ENCODE measurements at regions not wholly inside any gene's neighbourhood (a gene's known extent, or its start where the extent isn't known, plus 50 kb on each side); places are given as distances from the start of the nearest gene placed in this dataset.

- no peak overlapping the region for H3K56ac ChIP-seq (ENCODE audit: low read length)
Observed at GRCh38 chr5:154107010-154107409, 68.2 kb downstream of the MFAP3 start.

GRCh38 chr5:154107756-154108155 lies 69.0 kb downstream of the MFAP3 start:
- Histone ChIP-seq H3K4ac (ENCODE audit: low read depth, low read length) (no peak overlapping the region), H4K5ac (ENCODE audit: low read length) (no peak overlapping the region), H3K79me2 (ENCODE audit: control insufficient read depth, insufficient read depth, low read length) (no peaks in the 10 kb centered on the region), H3K36me3 (ENCODE audit: control insufficient read depth, insufficient read depth, low read length) (no peaks in the 10 kb centered on the region), H3K27ac (ENCODE audit: low read depth, low read length) (no peak overlapping the region), H3K79me1 (ENCODE audit: low read length) (no peaks in the 10 kb centered on the region), H3K9ac (ENCODE audit: low read length) (no peak overlapping the region), H3K23ac (ENCODE audit: low read length) (no peak overlapping the region), H2BK15ac (replicated peaks; ENCODE audit: low read depth) (no peak overlapping the region), H3K27me3 (ENCODE audit: insufficient read depth, low read length, poor library complexity) (no peaks in the 10 kb centered on the region), H3K18ac (ENCODE audit: low read length) (no peak overlapping the region), H2BK5ac (ENCODE audit: low read length) (no peak overlapping the region), H4K8ac (ENCODE audit: low read depth, low read length) (no peak overlapping the region), H3K56ac (ENCODE audit: low read length) (no peak overlapping the region), H3K4me3 (ENCODE audit: low read length) (no peak overlapping the region), H3K4me2 (ENCODE audit: low read length) (no peak overlapping the region), H2BK120ac (ENCODE audit: low read depth, low read length) (no peak overlapping the region), H3K4me1 (ENCODE audit: control insufficient read depth, low read depth, low read length) (peaks cover 18% of the 10 kb centered on the region), H2AK5ac (ENCODE audit: low read length) (no peak overlapping the region)
- whole genome bisulfite sequencing (ENCODE audit: extremely low coverage, insufficient coverage, low lambda C conversion rate), result no CpG with 5 or more reads among the region's 7 CpGs
- DNase-seq, result peak; percentile 96

More at GRCh38 chr5:154107010-154107409, 68.2 kb downstream of the MFAP3 start:
- no peak overlapping the region for H3K4me3 ChIP-seq (ENCODE audit: low read length)
- H2BK5ac ChIP-seq (ENCODE audit: low read length), result no peak overlapping the region
- DNase-seq, result no peak
- H2AK5ac ChIP-seq (ENCODE audit: low read length), result no peak overlapping the region
- no peak overlapping the region for H3K9ac ChIP-seq (ENCODE audit: low read length)
- H3K18ac ChIP-seq (ENCODE audit: low read length), result no peak overlapping the region
- H4K8ac ChIP-seq (ENCODE audit: low read depth, low read length), result no peak overlapping the region
- H3K4ac ChIP-seq (ENCODE audit: low read depth, low read length), result no peak overlapping the region
- H3K27me3 ChIP-seq (ENCODE audit: insufficient read depth, low read length, poor library complexity), result no peaks in the 10 kb centered on the region
- no peaks in the 10 kb centered on the region for H3K79me2 ChIP-seq (ENCODE audit: control insufficient read depth, insufficient read depth, low read length)
- no peak overlapping the region for H2BK15ac ChIP-seq (replicated peaks; ENCODE audit: low read depth)
- H2BK120ac ChIP-seq (ENCODE audit: low read depth, low read length), result no peak overlapping the region
- no peak overlapping the region for H3K23ac ChIP-seq (ENCODE audit: low read length)
- H3K4me1 ChIP-seq (ENCODE audit: control insufficient read depth, low read depth, low read length), result peaks cover 18% of the 10 kb centered on the region
- no peaks in the 10 kb centered on the region for H3K36me3 ChIP-seq (ENCODE audit: control insufficient read depth, insufficient read depth, low read length)
- no peak overlapping the region for H3K27ac ChIP-seq (ENCODE audit: low read depth, low read length)
- H4K5ac ChIP-seq (ENCODE audit: low read length), result no peak overlapping the region
- no peak overlapping the region for H3K4me2 ChIP-seq (ENCODE audit: low read length)
- H3K79me1 ChIP-seq (ENCODE audit: low read length), result no peaks in the 10 kb centered on the region

- Histone ChIP-seq H2BK120ac (ENCODE audit: low read depth, low read length) (no peak overlapping the region), H3K9ac (ENCODE audit: low read length) (no peak overlapping the region), H3K27ac (ENCODE audit: low read depth, low read length) (no peak overlapping the region), H3K4me1 (ENCODE audit: control insufficient read depth, low read depth, low read length) (peaks cover 18% of the 10 kb centered on the region), H4K5ac (ENCODE audit: low read length) (no peak overlapping the region), H3K79me1 (ENCODE audit: low read length) (no peaks in the 10 kb centered on the region), H4K8ac (ENCODE audit: low read depth, low read length) (no peak overlapping the region), H3K36me3 (ENCODE audit: control insufficient read depth, insufficient read depth, low read length) (no peaks in the 10 kb centered on the region), H3K4ac (ENCODE audit: low read depth, low read length) (no peak overlapping the region), H3K4me2 (ENCODE audit: low read length) (no peak overlapping the region), H3K56ac (ENCODE audit: low read length) (no peak overlapping the region), H2AK5ac (ENCODE audit: low read length) (no peak overlapping the region), H3K23ac (ENCODE audit: low read length) (no peak overlapping the region), H3K79me2 (ENCODE audit: control insufficient read depth, insufficient read depth, low read length) (no peaks in the 10 kb centered on the region), H3K27me3 (ENCODE audit: insufficient read depth, low read length, poor library complexity) (no peaks in the 10 kb centered on the region), H3K18ac (ENCODE audit: low read length) (no peak overlapping the region), H2BK15ac (replicated peaks; ENCODE audit: low read depth) (no peak overlapping the region), H3K4me3 (ENCODE audit: low read length) (no peak overlapping the region), H2BK5ac (ENCODE audit: low read length) (no peak overlapping the region)
- no CpG with 5 or more reads among the region's 4 CpGs for whole genome bisulfite sequencing (ENCODE audit: extremely low coverage, insufficient coverage, low lambda C conversion rate)
- DNase-seq, result peak; percentile 45
Observed at GRCh38 chr5:154109416-154110106, 70.8 kb downstream of the MFAP3 start.

- H3K4ac ChIP-seq (ENCODE audit: low read depth, low read length), result no peak overlapping the region
- H3K4me1 ChIP-seq (ENCODE audit: control insufficient read depth, low read depth, low read length), result peaks cover 18% of the 10 kb centered on the region
- no peak for DNase-seq
- H2BK15ac ChIP-seq (replicated peaks; ENCODE audit: low read depth), result no peak overlapping the region
- H2BK5ac ChIP-seq (ENCODE audit: low read length), result no peak overlapping the region
- no peak overlapping the region for H2AK5ac ChIP-seq (ENCODE audit: low read length)
- no CpG with 5 or more reads among the region's 1 CpG for WGBS (ENCODE audit: extremely low coverage, insufficient coverage, low lambda C conversion rate)
- no peaks in the 10 kb centered on the region for H3K36me3 ChIP-seq (ENCODE audit: control insufficient read depth, insufficient read depth, low read length)
- no peaks in the 10 kb centered on the region for H3K79me2 ChIP-seq (ENCODE audit: control insufficient read depth, insufficient read depth, low read length)
- H3K27ac ChIP-seq (ENCODE audit: low read depth, low read length), result no peak overlapping the region
- H3K79me1 ChIP-seq (ENCODE audit: low read length), result no peaks in the 10 kb centered on the region
- no peak overlapping the region for H4K8ac ChIP-seq (ENCODE audit: low read depth, low read length)
- H3K18ac ChIP-seq (ENCODE audit: low read length), result no peak overlapping the region
- H3K4me3 ChIP-seq (ENCODE audit: low read length), result no peak overlapping the region
- H3K27me3 ChIP-seq (ENCODE audit: insufficient read depth, low read length, poor library complexity), result no peaks in the 10 kb centered on the region
- no peak overlapping the region for H3K4me2 ChIP-seq (ENCODE audit: low read length)
- no peak overlapping the region for H3K23ac ChIP-seq (ENCODE audit: low read length)
- no peak overlapping the region for H3K56ac ChIP-seq (ENCODE audit: low read length)
- H2BK120ac ChIP-seq (ENCODE audit: low read depth, low read length), result no peak overlapping the region
- no peak overlapping the region for H4K5ac ChIP-seq (ENCODE audit: low read length)
- no peak overlapping the region for H3K9ac ChIP-seq (ENCODE audit: low read length)
Observed at GRCh38 chr5:154110107-154110453, 71.3 kb downstream of the MFAP3 start.

- Histone ChIP-seq H3K4me3 (ENCODE audit: low read length) (no peak overlapping the region), H2BK15ac (replicated peaks; ENCODE audit: low read depth) (no peak overlapping the region), H2BK5ac (ENCODE audit: low read length) (no peak overlapping the region), H3K23ac (ENCODE audit: low read length) (no peak overlapping the region), H3K4me1 (ENCODE audit: control insufficient read depth, low read depth, low read length) (peaks cover 18% of the 10 kb centered on the region), H2BK120ac (ENCODE audit: low read depth, low read length) (no peak overlapping the region), H3K4me2 (ENCODE audit: low read length) (no peak overlapping the region), H3K79me2 (ENCODE audit: control insufficient read depth, insufficient read depth, low read length) (no peaks in the 10 kb centered on the region), H3K9ac (ENCODE audit: low read length) (no peak overlapping the region), H4K8ac (ENCODE audit: low read depth, low read length) (no peak overlapping the region), H3K27ac (ENCODE audit: low read depth, low read length) (no peak overlapping the region), H3K4ac (ENCODE audit: low read depth, low read length) (no peak overlapping the region), H3K18ac (ENCODE audit: low read length) (no peak overlapping the region), H3K56ac (ENCODE audit: low read length) (peak overlapping the region; percentile 2), H3K36me3 (ENCODE audit: control insufficient read depth, insufficient read depth, low read length) (no peaks in the 10 kb centered on the region), H2AK5ac (ENCODE audit: low read length) (no peak overlapping the region), H3K27me3 (ENCODE audit: insufficient read depth, low read length, poor library complexity) (no peaks in the 10 kb centered on the region), H4K5ac (ENCODE audit: low read length) (no peak overlapping the region), H3K79me1 (ENCODE audit: low read length) (no peaks in the 10 kb centered on the region)
- DNase-seq, result peak; percentile 70
- no CpG with 5 or more reads among the region's 3 CpGs for WGBS (ENCODE audit: extremely low coverage, insufficient coverage, low lambda C conversion rate)
Observed at GRCh38 chr5:154110716-154111115, 71.9 kb downstream of the MFAP3 start.

GRCh38 chr5:154111214-154111613 lies 72.4 kb downstream of the MFAP3 start:
- no peaks in the 10 kb centered on the region for H3K79me1 ChIP-seq (ENCODE audit: low read length)
- no peak for DNase-seq
- H3K4me1 ChIP-seq (ENCODE audit: control insufficient read depth, low read depth, low read length), result peaks cover 18% of the 10 kb centered on the region
- no peak overlapping the region for H3K56ac ChIP-seq (ENCODE audit: low read length)
- H3K79me2 ChIP-seq (ENCODE audit: control insufficient read depth, insufficient read depth, low read length), result no peaks in the 10 kb centered on the region
- no peaks in the 10 kb centered on the region for H3K27me3 ChIP-seq (ENCODE audit: insufficient read depth, low read length, poor library complexity)
- no peak overlapping the region for H2AK5ac ChIP-seq (ENCODE audit: low read length)
- no peak overlapping the region for H2BK120ac ChIP-seq (ENCODE audit: low read depth, low read length)
- H3K4me2 ChIP-seq (ENCODE audit: low read length), result no peak overlapping the region
- no peak overlapping the region for H3K4me3 ChIP-seq (ENCODE audit: low read length)
- no peak overlapping the region for H4K8ac ChIP-seq (ENCODE audit: low read depth, low read length)
- no peak overlapping the region for H2BK5ac ChIP-seq (ENCODE audit: low read length)
- no CpG with 5 or more reads among the region's 4 CpGs for WGBS (ENCODE audit: extremely low coverage, insufficient coverage, low lambda C conversion rate)
- no peak overlapping the region for H3K23ac ChIP-seq (ENCODE audit: low read length)
- no peak overlapping the region for H3K18ac ChIP-seq (ENCODE audit: low read length)
- no peak overlapping the region for H3K4ac ChIP-seq (ENCODE audit: low read depth, low read length)
- H2BK15ac ChIP-seq (replicated peaks; ENCODE audit: low read depth), result no peak overlapping the region
- no peak overlapping the region for H3K9ac ChIP-seq (ENCODE audit: low read length)
- H3K27ac ChIP-seq (ENCODE audit: low read depth, low read length), result no peak overlapping the region
- no peak overlapping the region for H4K5ac ChIP-seq (ENCODE audit: low read length)
- no peaks in the 10 kb centered on the region for H3K36me3 ChIP-seq (ENCODE audit: control insufficient read depth, insufficient read depth, low read length)
